Heart left ventricle (tissue), 13 donors: ENCODE measurements at regions not wholly inside any gene's neighbourhood (a gene's known extent, or its start where the extent isn't known, plus 50 kb on each side); places are given as distances from the start of the nearest gene placed in this dataset.
A peak's percentile ranks its signal among the peaks of the same experiment; 100 is the strongest.

Source experiments
- CTCF ChIP-seq, 12 donors: fragments of 200-600 bp; sonication (generic) in 4 of 12; IDR thresholded peaks; one replicate each; pipeline versions ENCODE4 v1.5.0 to v1.8.0; 2018 to 2022; ENCODE audit warnings: antibody characterized with exemption in 12 of 12, mild to moderate bottlenecking in 5 of 12
- POLR2A ChIP-seq, 2 donors: fragments of 450-650 bp; IDR thresholded peaks; one replicate each; pipeline ENCODE4 v1.6.1; 2017; ENCODE audit warnings: antibody characterized with exemption in 2 of 2, mild to moderate bottlenecking in 2 of 2, moderate library complexity in 2 of 2
- donor health status: ischemic (EF 13 %, LVEDD 7.1; RV severe dilation, severe dysfunction).
- donor health status: DM: no; HTN: yes; CAD: no.
- donor health status: DM: no; HTN: no; CAD: no.
- donor health status: ischemic (EF 25% LVEDD 6.9; RV normal size, moderate dysfunction).
- donor health status: ischemic (EF 25% LVEDD 5.7; RV mildly dilated, moderate dysfunction).
- donor health status: ischemic (EF 35%, LVEDD 5.7; RV mildly dilated, moderate dysfunction).
- donor health status: nonischemic (EF 11% LVEDD 7.7; RV severe dilation, severe dysfunction).
- donor health status: DM: yes; HTN: yes; CAD: no.
- donor health status: PGD.
- donor health status: ischemic (EF 29% LVEDD 5.4; RV normal size, mild dysfunction).
- donor health status: nonischemic (EF 23%, LVEDD 6.1; RV moderate dilation, normal function).

GRCh38 chr2:195404651-195405050, 252.4 kb upstream of the SLC39A10 start:
- TF ChIP-seq CTCF (IDR thresholded peaks at IDR 0.05) (peak in 4 of 12 donors; percentile 11 to 28 (median 14)), POLR2A (IDR thresholded peaks at IDR 0.05) (no peak)
